Stimulated activated CD4-positive, alpha-beta T cell treated with anti-CD3 and anti-CD28 coated beads, TNF-alpha, amount 100 ng/mL, for 4 hours (primary cell): ENCODE measurements at regions not wholly inside any gene's neighbourhood (a gene's known extent, or its start where the extent isn't known, plus 50 kb on each side); places are given as distances from the start of the nearest gene placed in this dataset.
"Not testable (repeated sequence)": the region's sequence is repeated elsewhere in the genome, so short reads cannot be mapped to it uniquely, and the experiment has no call there.

ENCODE experiments used
- DNase-seq, 3 experiments: peaks; one replicate each; pipeline ENCODE4 v3.0.0-alpha.2; 2020; ENCODE audit warnings: low read depth in 3 of 3

DNA sequence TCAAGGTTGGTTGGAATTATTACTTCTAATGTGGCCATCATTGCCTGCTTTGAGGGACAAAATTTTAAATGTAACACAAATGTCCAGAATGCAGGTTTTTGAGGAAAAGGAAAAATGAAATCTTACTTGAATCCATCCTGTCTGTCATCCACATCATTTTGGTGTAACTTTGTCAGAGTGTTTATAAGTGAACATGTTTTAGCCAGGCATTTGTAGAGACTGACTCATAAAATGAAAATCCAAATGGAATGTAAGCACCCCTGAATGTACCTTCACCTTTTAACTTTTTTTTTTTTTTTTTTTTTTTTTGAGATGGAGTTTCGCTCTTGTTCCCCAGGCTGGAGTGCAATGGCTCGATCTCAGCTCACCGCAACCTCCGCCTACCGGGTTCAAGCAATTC is 141.8 kb upstream of the BNIP2 start:
- no peak for DNase-seq

DNA sequence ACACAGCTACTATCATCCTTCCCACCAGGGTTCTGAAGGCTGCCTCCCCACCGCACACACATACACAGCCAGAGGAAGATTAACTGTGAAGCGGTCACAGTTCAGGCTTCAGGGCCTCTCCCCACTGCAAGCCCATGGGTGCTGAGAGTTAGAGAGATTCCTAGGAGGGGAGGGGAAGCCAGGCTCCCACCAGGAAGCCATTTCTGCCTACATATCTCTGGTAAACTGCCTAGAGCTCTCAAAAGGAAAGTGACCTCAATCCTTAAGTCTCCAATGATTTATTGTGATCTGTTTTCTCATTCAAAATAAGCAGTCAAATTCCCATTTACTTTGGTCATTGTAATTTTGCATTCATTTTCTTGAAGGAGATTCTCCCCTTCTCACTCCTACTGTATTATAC is 141.0 kb upstream of the BNIP2 start:
- DNase-seq: no peak

DNA sequence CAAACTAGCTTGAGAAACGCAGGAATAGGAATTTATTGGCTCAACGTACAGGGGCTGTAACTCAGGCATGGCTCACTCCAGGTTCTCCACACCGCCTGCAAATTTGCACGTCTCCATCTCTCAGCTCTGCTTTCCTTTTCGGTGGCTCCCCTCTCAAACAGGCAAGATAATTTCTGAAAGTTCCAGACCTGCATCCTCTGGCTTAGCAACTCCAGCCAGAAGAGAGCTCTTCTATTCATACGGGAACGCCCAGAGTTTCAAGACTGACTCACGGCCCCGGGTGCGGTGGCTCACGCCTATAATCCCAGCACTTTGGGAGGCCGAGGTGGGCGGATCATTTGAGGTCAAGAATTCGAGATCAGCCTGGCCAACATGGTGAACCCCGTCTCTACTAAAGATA is 139.7 kb upstream of the BNIP2 start:
- no peak for DNase-seq

DNA sequence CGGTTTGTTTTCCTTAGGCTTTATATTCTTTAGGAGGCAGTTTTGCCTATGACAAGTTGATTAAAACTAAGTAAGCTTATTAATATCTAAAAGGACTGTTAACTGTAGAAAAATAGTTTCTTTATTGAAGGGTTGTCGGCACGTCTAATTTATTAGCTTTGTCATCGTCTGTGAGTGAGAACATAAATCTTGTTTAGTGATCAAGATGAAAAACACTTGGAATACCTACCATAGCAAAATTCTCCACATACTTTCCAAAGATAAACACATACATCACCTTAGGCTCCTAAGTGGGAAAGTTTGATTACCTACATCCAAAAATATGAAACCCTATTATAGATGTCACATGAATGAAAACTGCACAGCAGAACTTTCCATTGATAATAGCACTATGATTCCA is 139.1 kb upstream of the BNIP2 start:
- no peak for DNase-seq

GRCh38 chr15:59825901-59826300 is 136.8 kb upstream of the BNIP2 start:
- no peak for DNase-seq

DNA sequence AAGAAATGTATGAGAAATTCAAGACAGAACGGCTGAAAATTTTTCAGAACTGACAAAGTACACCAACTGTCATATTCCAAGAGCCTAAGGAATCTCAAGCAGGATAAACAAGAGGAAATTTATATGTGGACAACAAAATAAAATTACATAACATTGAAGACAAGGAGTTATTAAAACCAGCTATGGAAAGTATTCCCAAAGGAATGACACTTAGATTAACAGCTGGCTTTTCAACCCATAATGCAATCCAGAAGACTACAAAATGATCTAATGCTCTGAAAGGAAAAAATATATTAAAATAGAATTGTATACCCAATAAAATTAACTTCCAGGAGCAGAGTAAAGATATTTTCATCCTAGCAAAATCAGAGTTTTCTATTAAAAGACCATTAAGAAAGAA is 132.2 kb upstream of the BNIP2 start:
- DNase-seq: no peak

GRCh38 chr15:59819092-59819491 is 130.0 kb upstream of the BNIP2 start:
- DNase-seq: no peak

DNA sequence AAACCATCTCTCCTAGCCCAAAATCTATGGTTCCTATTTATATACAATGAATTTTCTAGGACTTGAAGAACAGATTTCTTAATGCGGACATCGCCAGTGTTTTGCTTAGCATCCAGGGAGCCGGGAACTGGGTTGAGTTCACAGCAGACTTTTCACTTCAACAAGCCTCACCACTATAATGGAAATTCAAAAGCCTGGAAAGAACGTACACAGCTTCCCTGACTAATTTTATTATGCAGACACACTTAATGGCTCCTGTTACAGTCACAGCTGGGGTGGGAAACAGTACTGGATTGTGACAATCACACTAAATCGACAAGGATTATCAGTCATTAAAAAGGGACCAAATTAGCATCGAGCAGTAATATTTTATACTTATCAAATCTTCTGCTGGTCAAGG is 129.2 kb upstream of the BNIP2 start:
- DNase-seq: no peak

- no peak for DNase-seq
Observed at GRCh38 chr15:59817834-59818233, 128.7 kb upstream of the BNIP2 start.

- DNase-seq: no peak
Observed at GRCh38 chr15:59817053-59817452, 127.9 kb upstream of the BNIP2 start.

DNA sequence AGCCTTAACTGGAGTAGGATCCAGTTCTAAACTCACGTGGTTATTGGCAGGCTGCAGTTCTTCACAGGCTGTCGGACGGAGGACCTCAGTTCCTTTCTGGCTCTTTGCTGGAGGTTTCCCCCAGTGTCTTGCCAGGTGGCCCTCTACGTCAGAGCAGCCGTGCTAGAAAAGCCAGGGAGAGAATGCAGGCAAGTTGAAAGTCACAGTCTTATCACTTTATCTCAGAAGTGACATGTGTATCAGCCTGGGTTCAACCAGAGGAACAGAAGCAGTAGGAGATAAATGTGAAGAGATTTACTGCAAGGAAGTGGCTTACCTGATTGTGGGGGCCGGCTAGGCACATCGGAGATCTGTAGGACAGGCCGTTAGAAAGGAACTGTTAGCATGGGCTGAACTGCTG is 125.3 kb upstream of the BNIP2 start:
- no peak for DNase-seq

GRCh38 chr15:59812889-59813288 is 123.8 kb upstream of the BNIP2 start:
- DNase-seq: no peak

- DNase-seq: no peak
Observed at GRCh38 chr15:59812250-59812870, 123.2 kb upstream of the BNIP2 start.

DNA sequence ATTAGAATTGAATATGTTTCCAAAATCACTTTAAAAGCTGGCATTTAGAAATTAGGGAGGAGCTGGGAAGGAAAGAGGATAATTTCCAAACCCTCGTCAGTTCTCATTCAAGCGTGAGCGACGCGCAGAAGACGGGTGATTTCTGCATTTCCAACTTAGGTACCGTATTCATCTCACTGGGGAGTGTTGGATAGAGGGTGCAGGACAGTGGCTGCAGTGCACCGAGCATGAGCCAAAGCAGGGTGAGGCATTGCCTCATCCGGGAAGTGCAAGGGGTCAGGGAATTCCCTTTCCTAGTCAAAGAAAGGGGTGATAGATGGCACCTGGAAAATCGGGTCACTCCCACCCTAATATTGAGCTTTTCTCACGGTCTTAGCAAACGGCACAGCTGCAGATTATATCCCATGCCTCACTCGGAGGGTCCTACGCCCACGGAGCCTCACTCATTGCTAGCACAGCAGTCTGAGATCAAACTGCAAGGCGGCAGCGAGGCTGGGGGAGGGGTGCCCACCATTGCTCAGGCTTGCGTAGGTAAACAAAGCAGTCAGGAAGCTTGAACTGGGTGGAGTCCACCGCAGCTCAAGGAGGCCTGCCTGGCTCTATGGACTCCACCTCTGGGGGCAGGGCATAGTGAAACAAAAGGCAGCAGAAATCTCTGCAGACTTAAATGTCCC is 114.3 kb upstream of the BNIP2 start:
- peak in 2 of 3 experiments; percentile 17 to 36 for DNase-seq

DNA sequence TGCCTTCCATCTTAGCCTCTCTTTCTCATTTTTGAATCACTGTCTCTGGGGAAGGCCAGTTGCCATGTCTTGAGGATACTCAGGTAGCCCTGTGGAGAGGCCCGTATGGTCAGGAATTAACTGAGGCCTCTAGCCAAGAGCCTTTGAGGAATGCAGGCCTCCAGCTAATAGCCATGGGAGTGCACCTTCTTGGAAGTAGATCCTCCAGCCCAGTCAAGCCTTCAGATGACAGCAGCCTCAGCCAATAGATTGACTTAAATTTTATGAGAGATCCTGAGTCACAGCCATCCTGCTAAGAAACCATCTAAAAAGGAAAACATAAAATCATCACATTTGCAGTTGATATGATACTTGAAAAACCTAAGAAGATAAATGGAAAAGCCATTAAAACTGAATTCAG is 112.5 kb upstream of the BNIP2 start:
- no peak for DNase-seq

GRCh38 chr15:59798605-59798917 is 109.4 kb upstream of the BNIP2 start:
- DNase-seq: no peak

GRCh38 chr15:59797756-59798604 is 108.9 kb upstream of the BNIP2 start:
- DNase-seq: no peak

DNA sequence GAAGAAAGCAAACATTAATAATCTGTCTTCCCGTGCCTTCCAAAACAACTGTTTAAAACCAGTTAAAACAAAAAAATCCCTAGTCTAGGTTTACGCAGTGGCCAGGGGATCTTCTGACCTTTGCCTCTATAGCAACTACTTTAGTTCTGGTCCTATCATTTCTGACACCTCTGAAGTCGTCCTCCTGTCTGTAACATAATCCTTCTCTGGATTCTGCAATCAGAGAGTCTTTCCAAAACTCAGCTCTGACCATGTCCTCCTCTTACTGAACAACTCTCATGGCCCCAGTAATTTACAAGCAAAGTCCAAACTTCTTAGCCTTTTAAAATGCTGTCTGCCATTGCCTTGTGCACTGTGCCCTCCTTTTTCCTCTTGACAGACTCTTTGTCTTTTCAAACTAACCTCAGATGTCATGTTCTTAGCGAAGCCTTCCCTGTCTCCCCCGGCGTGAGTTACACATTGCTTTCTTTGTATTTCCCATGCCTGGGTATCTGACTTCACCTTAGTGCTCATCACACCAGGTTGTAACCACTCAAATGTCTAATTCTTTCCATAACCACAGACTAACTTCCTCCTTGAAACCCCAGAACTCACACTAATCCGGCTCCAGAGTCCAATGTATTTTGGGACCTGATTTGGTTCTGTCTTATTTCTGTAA is 105.2 kb upstream of the BNIP2 start:
- DNase-seq: no peak

- no peak for DNase-seq
Observed at GRCh38 chr15:59792359-59792758, 103.2 kb upstream of the BNIP2 start.

GRCh38 chr15:59791755-59792154 is 102.6 kb upstream of the BNIP2 start:
- DNase-seq: no peak

DNA sequence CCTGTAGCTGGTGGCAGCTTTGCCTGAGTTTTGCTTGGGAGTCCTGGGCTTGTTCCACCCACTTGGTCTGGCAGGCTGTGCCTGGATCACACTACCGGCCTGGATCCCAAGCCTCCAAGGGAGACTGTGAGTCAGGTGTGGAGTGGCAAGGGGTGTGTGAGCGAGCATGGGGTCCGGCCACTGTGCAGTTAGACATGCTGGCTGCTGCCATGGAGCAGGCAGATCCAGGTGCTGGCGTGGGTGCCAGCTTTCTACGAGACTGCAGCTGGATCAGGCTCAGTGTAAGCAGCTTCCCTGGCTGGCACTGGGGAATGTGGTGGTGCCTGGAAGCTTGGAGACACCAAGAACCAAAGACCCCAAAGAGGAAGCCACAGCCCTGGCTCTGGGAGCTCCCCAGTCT is 102.0 kb upstream of the BNIP2 start:
- no peak for DNase-seq

DNA sequence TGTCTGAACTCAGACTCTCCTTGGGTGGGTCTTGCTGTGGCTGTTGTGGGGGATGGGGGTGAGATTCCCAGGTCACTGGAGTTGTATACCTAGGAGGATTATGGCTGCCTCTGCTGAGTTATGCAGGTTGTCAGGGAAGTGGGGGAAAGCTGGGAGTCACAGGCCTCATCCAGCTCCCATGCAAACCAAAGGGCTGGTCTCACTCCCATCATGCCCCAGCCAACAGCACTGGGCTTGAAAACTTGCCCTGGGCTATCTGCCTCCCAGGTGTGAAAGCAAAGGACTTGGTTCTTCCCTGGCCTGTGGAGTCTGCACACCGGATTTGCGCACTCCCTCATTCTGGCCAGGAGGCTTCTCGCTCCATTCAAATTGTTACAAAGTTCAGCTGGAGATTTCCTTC is 97.3 kb upstream of the BNIP2 start:
- not testable (repeated sequence) for DNase-seq

GRCh38 chr15:59785981-59786380 is 96.9 kb upstream of the BNIP2 start:
- not testable (repeated sequence) for DNase-seq
